Endothelial cell of umbilical vein (primary cell): ENCODE measurements at regions not wholly inside any gene's neighbourhood (a gene's known extent, or its start where the extent isn't known, plus 50 kb on each side); places are given as distances from the start of the nearest gene placed in this dataset.

Experiments
- BruUV-seq: library from RNA; stranded (reverse); fragments of 400-500 nt; replicated peaks from 2 replicates; lab custom pipeline; 2021; lab: Mats Ljungman, UMichigan
- CTCF ChIA-PET: fragments of 300-600, 350-600 bp; sonication (Branson Sonifier 250); formaldehyde crosslinking; loops from one replicate; lab custom pipeline; 2021; ENCODE audit warnings: antibody characterized with exemption, inconsistent platforms; lab: Charles Lee
- POLR2A ChIA-PET: fragments of 300-600, 350-600 bp; sonication (Branson Sonifier 250); formaldehyde crosslinking; loops from one replicate; lab custom pipeline; 2021; ENCODE audit warnings: antibody characterized with exemption, inconsistent platforms; lab: Charles Lee
- DNase-seq: peaks from one replicate; pipeline ENCODE4 v3.0.0-alpha.2; 2011; ENCODE audit warnings: low read depth, low spot score
- FAIRE-seq: peaks from 2 replicates; lab custom pipeline; 2011; peaks lifted over from hg19 to GRCh38; lab: Jason Lieb, UNC
- H2AFZ ChIP-seq: 2 replicates; pipeline ENCODE4 v1.6.0; 2012; ENCODE audit warnings: low read depth, low read length, control low read depth, inconsistent platforms
- H3K27ac ChIP-seq: 2 replicates; pipeline ENCODE4 v1.5.1; 2011; ENCODE audit warnings: low read depth, mild to moderate bottlenecking, control low read depth, low read length, moderate library complexity; ENCODE audit not compliant: insufficient read depth
- H3K27me3 ChIP-seq, 2 experiments: 2 replicates each; pipeline versions ENCODE4 v1.6.0 to v1.6.1; 2011; ENCODE audit warnings: low read length in 2 of 2, mixed read lengths in 1 of 2; ENCODE audit not compliant: control insufficient read depth in 2 of 2, insufficient read depth in 2 of 2
- H3K36me3 ChIP-seq, 2 experiments: 2 replicates in 1 of 2; 3 replicates in 1 of 2; pipeline ENCODE4 v1.5.1; 2011; ENCODE audit warnings: low read length in 2 of 2, mild to moderate bottlenecking in 1 of 2, moderate library complexity in 1 of 2; ENCODE audit not compliant: control insufficient read depth in 2 of 2, insufficient read depth in 2 of 2; ENCODE audit errors: extremely low read depth in 1 of 2
- H3K4me1 ChIP-seq: 3 replicates; pipeline ENCODE4 v1.5.1; 2011; ENCODE audit warnings: mild to moderate bottlenecking, low read length; ENCODE audit not compliant: control insufficient read depth, insufficient read depth; ENCODE audit errors: extremely low read depth
- H3K4me2 ChIP-seq: 2 replicates; pipeline ENCODE4 v1.6.1; 2011; ENCODE audit warnings: low read length, control low read depth, mixed read lengths; ENCODE audit not compliant: insufficient read depth
- H3K4me3 ChIP-seq, 3 experiments: fragments of 200-600 bp in 1 of 3; sonication (generic), shearing (Covaris generic) in 1 of 3; replicated peaks in 1 of 3; 2 replicates each; pipeline ENCODE4 v1.5.1; 2011 to 2016; ENCODE audit warnings: control low read depth in 3 of 3, low read length in 3 of 3, mild to moderate bottlenecking in 2 of 3, inconsistent platforms in 1 of 3, low read depth in 1 of 3, moderate library complexity in 1 of 3; ENCODE audit not compliant: insufficient read depth in 1 of 3
- H3K79me2 ChIP-seq: 2 replicates; pipeline ENCODE4 v1.6.0; 2012; ENCODE audit warnings: low read length, inconsistent platforms; ENCODE audit not compliant: control insufficient read depth, insufficient read depth
- H3K9ac ChIP-seq: replicated peaks from 2 replicates; pipeline ENCODE3; 2011; ENCODE audit warnings: low read length, control low read depth; ENCODE audit not compliant: insufficient read depth; ENCODE audit errors: extremely low read depth
- H3K9me1 ChIP-seq: replicated peaks from 3 replicates; pipeline ENCODE4 v1.6.0; 2011; ENCODE audit warnings: mild to moderate bottlenecking, low read length; ENCODE audit not compliant: control insufficient read depth, insufficient read depth; ENCODE audit errors: extremely low read depth
- H3K9me3 ChIP-seq: replicated peaks from 2 replicates; pipeline ENCODE4 v1.5.1; 2012; ENCODE audit warnings: low read length, inconsistent platforms; ENCODE audit not compliant: control insufficient read depth, insufficient read depth
- H4K20me1 ChIP-seq: replicated peaks from 2 replicates; pipeline ENCODE3; 2011; ENCODE audit warnings: mild to moderate bottlenecking, low read length; ENCODE audit not compliant: control insufficient read depth, insufficient read depth; ENCODE audit errors: extremely low read depth
- CTCF ChIP-seq, 2 donors: IDR thresholded peaks; 1 replicate in 1 of 2; 2 replicates in 1 of 2; pipeline ENCODE4 v1.5.1; 2011; ENCODE audit warnings: low read length in 2 of 2, mild to moderate bottlenecking in 2 of 2, moderate library complexity in 2 of 2, control low read depth in 1 of 2, inconsistent platforms in 1 of 2, low read depth in 1 of 2; ENCODE audit not compliant: insufficient read depth in 1 of 2; ENCODE audit errors: extremely low read depth in 1 of 2
- EZH2 ChIP-seq: IDR thresholded peaks from 2 replicates; pipeline ENCODE4 v1.6.1; 2012; ENCODE audit warnings: borderline replicate concordance, low read depth, mild to moderate bottlenecking, moderate library complexity, low read length, inconsistent platforms; ENCODE audit not compliant: severe bottlenecking
- FOS ChIP-seq: IDR thresholded peaks from 2 replicates; pipeline ENCODE4 v1.6.1; 2011; ENCODE audit warnings: mild to moderate bottlenecking, low read length, moderate library complexity, borderline replicate concordance; ENCODE audit not compliant: insufficient read depth
- GATA2 ChIP-seq: IDR thresholded peaks from 2 replicates; pipeline ENCODE4 v1.7.0; 2011; ENCODE audit warnings: low read depth, mild to moderate bottlenecking, moderate library complexity, mixed read lengths, low read length; ENCODE audit not compliant: insufficient read length, insufficient read depth
- JUN ChIP-seq: IDR thresholded peaks from 2 replicates; pipeline ENCODE4 v1.6.1; 2011; ENCODE audit warnings: borderline replicate concordance, low read depth; ENCODE audit not compliant: insufficient read length, insufficient read depth
- MAX ChIP-seq: IDR thresholded peaks from 2 replicates; pipeline ENCODE4 v1.6.1; 2011; ENCODE audit not compliant: insufficient read depth, insufficient read length
- POLR2AphosphoS5 ChIP-seq: IDR thresholded peaks from 2 replicates; pipeline ENCODE4 v1.6.1; 2012; ENCODE audit warnings: low read depth, mild to moderate bottlenecking, control low read depth, low read length, moderate library complexity; ENCODE audit not compliant: insufficient read depth
- dilution Hi-C: fragments of 300-500 bp; cut with MboI; formaldehyde crosslinking; loops from one replicate; pipeline ENCODE4 v1.15.0; 2019; ENCODE audit warnings: low sequenced_read_pairs; ENCODE audit not compliant: extremely low pct_ligation_motif_present
- intact Hi-C: fragments of 100-400 bp; cut with micrococcal nuclease; formaldehyde crosslinking; loops from one replicate; pipeline ENCODE4 v1.10.0; 2022

GRCh38 chr20:54356801-54357200 lies 118.6 kb upstream of the DOK5 start:
- DNase-seq (no peak), FAIRE-seq (no peak)
- dilution Hi-C loops (no loop called here), intact Hi-C loops (no loop called here)
- Histone ChIP-seq H3K9me1 (no peaks in the 10 kb centered on the region), H3K79me2 (no peaks in the 10 kb centered on the region), H4K20me1 (no peaks in the 10 kb centered on the region), H3K36me3 (no peaks in the 10 kb centered on the region), H3K27me3 (no peaks in the 10 kb centered on the region), H3K4me1 (no peaks in the 10 kb centered on the region), H2AFZ (no peak overlapping the region), H3K4me2 (no peak overlapping the region), H3K27ac (no peak overlapping the region), H3K9me3 (no peaks in the 10 kb centered on the region), H3K9ac (no peak overlapping the region), H3K4me3 (no peak overlapping the region)
- CTCF ChIA-PET: interaction anchor here (1.0 kb wide), 1 partner anchor 31 kb away, joined by 3 read pairs; no protein-coding TSS in a partner anchor
- TF ChIP-seq FOS (no peak), EZH2 (no peak), MAX (no peak), POLR2AphosphoS5 (no peak), CTCF (IDR thresholded peaks at IDR 0.05; ENCODE audit: extremely low read depth in 1 of 2, insufficient read depth in 1 of 2, low read depth in 1 of 2, low read length in 2 of 2) (no peak), JUN (no peak), GATA2 (no peak)
- BruUV-seq: no TSS peak
- POLR2A ChIA-PET: no interaction called here
